ENCODE measurements at regions not wholly inside any gene's neighbourhood (a gene's known extent, or its start where the extent isn't known, plus 50 kb on each side); places are given as distances from the start of the nearest gene placed in this dataset.

GRCh38 chr4:3831529-3832150 lies 65.5 kb downstream of the ADRA2C start:
- no peak for DNase-seq

- no peak for DNase-seq
Observed at GRCh38 chr4:3832536-3833220, 66.5 kb downstream of the ADRA2C start.

GRCh38 chr4:3833326-3833989 lies 67.3 kb downstream of the ADRA2C start:
- no peak for DNase-seq

GRCh38 chr4:3834186-3834662 lies 68.0 kb downstream of the ADRA2C start:
- DNase-seq, result no peak

GRCh38 chr4:3834663-3835521 lies 68.7 kb downstream of the ADRA2C start:
- no peak for DNase-seq

- DNase-seq, result peak in 2 of 3 donors; percentile 8 to 27
Observed at GRCh38 chr4:3835527-3836405, 69.6 kb downstream of the ADRA2C start.

- DNase-seq, result no peak
Observed at GRCh38 chr4:3836406-3836755, 70.2 kb downstream of the ADRA2C start.

GRCh38 chr4:3836756-3837601 lies 70.8 kb downstream of the ADRA2C start:
- no peak for DNase-seq

GRCh38 chr4:3838437-3839380 lies 72.5 kb downstream of the ADRA2C start:
- DNase-seq, result no peak

- DNase-seq, result no peak
Observed at GRCh38 chr4:3845094-3845743, 79.0 kb downstream of the ADRA2C start.

- DNase-seq, result no peak
Observed at GRCh38 chr4:3845744-3846429, 79.7 kb downstream of the ADRA2C start.

- no peak for DNase-seq
Observed at GRCh38 chr4:3847211-3847940, 81.2 kb downstream of the ADRA2C start.

GRCh38 chr4:3848323-3848722 lies 82.1 kb downstream of the ADRA2C start:
- DNase-seq, result no peak

GRCh38 chr4:3849140-3849539 lies 83.0 kb downstream of the ADRA2C start:
- no peak for DNase-seq

- no peak for DNase-seq
Observed at GRCh38 chr4:3850128-3850527, 83.9 kb downstream of the ADRA2C start.

GRCh38 chr4:3851211-3851610 lies 85.0 kb downstream of the ADRA2C start:
- DNase-seq, result no peak

- peak in 2 of 3 donors; percentile 18 to 39 for DNase-seq
Observed at GRCh38 chr4:3851881-3852280, 85.7 kb downstream of the ADRA2C start.

Measured in muscle of back (tissue), 3 donors.